ENCODE measurements at regions not wholly inside any gene's neighbourhood (a gene's known extent, or its start where the extent isn't known, plus 50 kb on each side); places are given as distances from the start of the nearest gene placed in this dataset.

GRCh38 chr6:150764334-150765066 is 101.0 kb upstream of the MTHFD1L start:
- Histone ChIP-seq H4K20me1 (ENCODE audit: insufficient read depth) (no peaks in the 10 kb centered on the region), H3K4me2 (ENCODE audit: low read length) (no peak overlapping the region), H3K9me2 (ENCODE audit: insufficient read depth, low read length) (no peaks in the 10 kb centered on the region), H3K79me2 (replicated peaks; ENCODE audit: insufficient read depth, low read length) (no peaks in the 10 kb centered on the region), H3K9ac (ENCODE audit: low read length) (no peak overlapping the region), H3K4me3 (ENCODE audit: low read length) (no peak overlapping the region), H3K36me3 (ENCODE audit: insufficient read depth, low read length) (no peaks in the 10 kb centered on the region), H2AFZ (ENCODE audit: low read depth, low read length) (no peak overlapping the region), H3K9me3 (ENCODE audit: low read length) (no peaks in the 10 kb centered on the region), H3K27me3 (ENCODE audit: insufficient read depth, low read depth, low read length) (no peaks in the 10 kb centered on the region), H3K27ac (ENCODE audit: low read length) (no peak overlapping the region), H3F3A (ENCODE audit: insufficient read depth, low read length, poor library complexity, severe bottlenecking) (no peaks in the 10 kb centered on the region)
- TF ChIP-seq TAF1 (IDR thresholded peaks at IDR 0.05; ENCODE audit: low read depth) = no peak

- Histone ChIP-seq H3K4me3 (ENCODE audit: low read length) (no peak overlapping the region), H3K27ac (ENCODE audit: low read length) (no peak overlapping the region), H3F3A (ENCODE audit: insufficient read depth, low read length, poor library complexity, severe bottlenecking) (no peaks in the 10 kb centered on the region), H4K20me1 (ENCODE audit: insufficient read depth) (no peaks in the 10 kb centered on the region), H3K79me2 (replicated peaks; ENCODE audit: insufficient read depth, low read length) (no peaks in the 10 kb centered on the region), H3K9ac (ENCODE audit: low read length) (no peak overlapping the region), H2AFZ (ENCODE audit: low read depth, low read length) (no peak overlapping the region), H3K9me2 (ENCODE audit: insufficient read depth, low read length) (no peaks in the 10 kb centered on the region), H3K4me2 (ENCODE audit: low read length) (no peak overlapping the region), H3K36me3 (ENCODE audit: insufficient read depth, low read length) (no peaks in the 10 kb centered on the region), H3K9me3 (ENCODE audit: low read length) (no peaks in the 10 kb centered on the region), H3K27me3 (ENCODE audit: insufficient read depth, low read depth, low read length) (no peaks in the 10 kb centered on the region)
- TF ChIP-seq TAF1 (IDR thresholded peaks at IDR 0.05; ENCODE audit: low read depth) (no peak), CTCF (IDR thresholded peaks at IDR 0.05; ENCODE audit: poor library complexity, severe bottlenecking) (no peak), EP300 (conservative IDR thresholded peaks at IDR 0.05; ENCODE audit: poor library complexity, severe bottlenecking) (no peak), MXI1 (conservative IDR thresholded peaks at IDR 0.05; ENCODE audit: poor library complexity, severe bottlenecking) (no peak), SMC3 (conservative IDR thresholded peaks at IDR 0.05; ENCODE audit: poor library complexity) (no peak)
Observed at GRCh38 chr6:150765067-150765764, 100.3 kb upstream of the MTHFD1L start.

- Histone ChIP-seq H4K20me1 (ENCODE audit: insufficient read depth) (no peaks in the 10 kb centered on the region), H3K4me2 (ENCODE audit: low read length) (no peak overlapping the region), H3K27ac (ENCODE audit: low read length) (no peak overlapping the region), H3K9me2 (ENCODE audit: insufficient read depth, low read length) (no peaks in the 10 kb centered on the region), H3K79me2 (replicated peaks; ENCODE audit: insufficient read depth, low read length) (no peaks in the 10 kb centered on the region), H3K27me3 (ENCODE audit: insufficient read depth, low read depth, low read length) (no peaks in the 10 kb centered on the region), H3K36me3 (ENCODE audit: insufficient read depth, low read length) (no peaks in the 10 kb centered on the region), H3K4me3 (ENCODE audit: low read length) (no peak overlapping the region), H3F3A (ENCODE audit: insufficient read depth, low read length, poor library complexity, severe bottlenecking) (no peaks in the 10 kb centered on the region), H3K9ac (ENCODE audit: low read length) (no peak overlapping the region), H2AFZ (ENCODE audit: low read depth, low read length) (no peak overlapping the region), H3K9me3 (ENCODE audit: low read length) (no peaks in the 10 kb centered on the region)
- TF ChIP-seq EP300 (conservative IDR thresholded peaks at IDR 0.05; ENCODE audit: poor library complexity, severe bottlenecking) = no peak
- TF ChIP-seq TAF1 (IDR thresholded peaks at IDR 0.05; ENCODE audit: low read depth) = no peak
- TF ChIP-seq RAD21 (conservative IDR thresholded peaks at IDR 0.05) = no peak
- TF ChIP-seq REST (IDR thresholded peaks at IDR 0.05; ENCODE audit: borderline replicate concordance) = no peak
- TF ChIP-seq EZH2 (IDR thresholded peaks at IDR 0.05; ENCODE audit: borderline replicate concordance, insufficient read depth, low read length, poor library complexity, severe bottlenecking) = no peak
- TF ChIP-seq MXI1 (conservative IDR thresholded peaks at IDR 0.05; ENCODE audit: poor library complexity, severe bottlenecking) = no peak
- no peak for TF ChIP-seq CTCF (IDR thresholded peaks at IDR 0.05; ENCODE audit: poor library complexity, severe bottlenecking)
- no peak for TF ChIP-seq POLR2AphosphoS5 (IDR thresholded peaks at IDR 0.05)
- TF ChIP-seq SMC3 (conservative IDR thresholded peaks at IDR 0.05; ENCODE audit: poor library complexity) = no peak
Observed at GRCh38 chr6:150766201-150766997, 99.1 kb upstream of the MTHFD1L start.

Measured in neural cell (in vitro differentiated cells).